22Rv1 (cell line): ENCODE measurements at regions not wholly inside any gene's neighbourhood (a gene's known extent, or its start where the extent isn't known, plus 50 kb on each side); places are given as distances from the start of the nearest gene placed in this dataset.

Experiments used
- H3K27ac ChIP-seq: fragments of 450-650 bp; 2 replicates; pipeline ENCODE4 v1.5.1; 2017
- CTCF ChIP-seq: fragments of 450-650 bp; IDR thresholded peaks from 2 replicates; pipeline ENCODE4 v1.5.1; 2017; ENCODE audit warnings: mild to moderate bottlenecking
- ZFX ChIP-seq: fragments of 450-650 bp; IDR thresholded peaks from 2 replicates; pipeline ENCODE4 v1.6.1; 2017; ENCODE audit warnings: antibody characterized with exemption, borderline replicate concordance

- TF ChIP-seq CTCF: no peak
- TF ChIP-seq ZFX: no peak
- H3K27ac ChIP-seq: no peak overlapping the region
These were observed 158.7 kb downstream of the TMEM200A start for GRCh38 chr6:130524552-130524951.

DNA sequence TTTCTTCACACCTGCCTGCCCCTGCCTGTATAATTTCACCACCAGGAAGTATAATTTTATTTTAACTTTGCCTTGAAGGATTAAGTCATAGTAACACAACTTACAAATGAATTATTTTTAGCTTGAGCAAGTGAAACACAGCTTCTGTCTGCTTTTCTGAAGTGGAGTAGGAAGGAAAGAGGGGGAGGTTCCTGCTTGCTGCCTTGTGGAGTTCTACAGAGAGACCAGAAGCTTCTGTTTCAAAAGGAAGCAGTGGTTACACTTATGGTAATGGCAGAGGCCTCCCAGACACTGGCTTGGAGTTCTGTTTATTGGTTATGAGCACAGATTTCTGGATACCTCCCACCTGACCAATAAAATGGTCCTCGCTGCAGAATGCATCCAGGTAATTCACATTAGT is 159.6 kb downstream of the TMEM200A start:
- H3K27ac ChIP-seq: no peak overlapping the region

DNA sequence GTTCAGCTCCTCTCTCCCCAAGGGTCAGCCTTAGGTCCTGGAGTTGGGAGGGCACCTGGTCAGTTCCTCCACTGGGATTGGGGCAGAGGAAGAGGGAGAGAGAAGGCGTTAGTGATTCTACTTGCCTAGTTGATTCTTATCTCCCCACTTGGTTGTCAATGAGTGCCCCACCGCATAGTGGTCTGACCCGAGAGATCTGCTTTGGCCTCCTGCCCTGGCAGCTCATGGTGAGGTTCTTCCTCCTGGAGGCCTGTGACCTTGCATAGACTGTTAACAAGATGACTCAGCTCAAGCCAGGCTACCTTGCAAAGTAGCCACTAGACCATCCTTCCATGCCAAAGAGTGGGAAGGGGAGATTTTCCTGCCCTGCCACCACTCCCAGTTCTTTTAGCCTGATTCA is 160.6 kb downstream of the TMEM200A start:
- TF ChIP-seq ZFX (no peak), CTCF (no peak)
- no peak overlapping the region for H3K27ac ChIP-seq

More for the DNA sequence above, 159.6 kb downstream of the TMEM200A start:
- no peak for TF ChIP-seq CTCF
- TF ChIP-seq ZFX: no peak

- no peak overlapping the region for H3K27ac ChIP-seq
- TF ChIP-seq ZFX (no peak), CTCF (no peak)
These were observed 161.4 kb downstream of the TMEM200A start for GRCh38 chr6:130527173-130527572.

- no peak overlapping the region for H3K27ac ChIP-seq
- TF ChIP-seq CTCF (no peak), ZFX (no peak)
These were observed 163.8 kb downstream of the TMEM200A start for GRCh38 chr6:130529569-130530149.

DNA sequence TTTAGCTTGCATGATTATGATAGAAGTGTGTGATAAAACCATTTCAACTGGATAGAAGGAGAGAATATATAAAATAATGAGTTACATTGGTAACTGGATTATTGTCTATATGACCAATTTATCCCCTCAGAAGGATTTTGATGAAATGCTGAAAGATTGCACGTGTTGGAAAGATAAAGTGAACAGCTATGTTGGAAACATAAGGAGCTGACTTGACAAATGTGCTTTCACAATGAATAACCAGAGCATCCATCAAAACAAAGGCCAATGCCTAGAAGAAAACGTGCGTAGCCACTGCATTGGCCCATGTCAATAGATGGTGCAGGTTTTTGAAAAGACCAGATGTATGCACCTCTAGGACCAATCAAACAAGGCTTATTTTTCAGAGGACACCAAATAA is 168.8 kb downstream of the TMEM200A start:
- no peak for TF ChIP-seq CTCF
- TF ChIP-seq ZFX: no peak
- no peak overlapping the region for H3K27ac ChIP-seq

- TF ChIP-seq ZFX: no peak
- no peak for TF ChIP-seq CTCF
- H3K27ac ChIP-seq: no peak overlapping the region
These were observed 169.4 kb downstream of the TMEM200A start for GRCh38 chr6:130535242-130535641.
